Omental fat pad (tissue), 3 donors: ENCODE measurements at regions not wholly inside any gene's neighbourhood (a gene's known extent, or its start where the extent isn't known, plus 50 kb on each side); places are given as distances from the start of the nearest gene placed in this dataset.

Experiments used
- ATAC-seq: fragments of 150-250 bp; one replicate; pipeline ENCODE4 v1.9.1; 2016; ENCODE audit warnings: mild to moderate bottlenecking, moderate library complexity; ENCODE audit not compliant: low FRiP score
- DNase-seq: peaks from one replicate; pipeline ENCODE4 v3.0.0-alpha.2; 2019; ENCODE audit warnings: low spot score
- TF ChIP-seq, protein P1 (sequence below), 3 donors: fragments of 450-650 bp; IDR thresholded peaks; one replicate each; pipeline ENCODE4 v1.5.1; 2016 to 2017; ENCODE audit warnings: antibody characterized with exemption in 3 of 3, mild to moderate bottlenecking in 3 of 3, moderate library complexity in 2 of 3

DNA sequence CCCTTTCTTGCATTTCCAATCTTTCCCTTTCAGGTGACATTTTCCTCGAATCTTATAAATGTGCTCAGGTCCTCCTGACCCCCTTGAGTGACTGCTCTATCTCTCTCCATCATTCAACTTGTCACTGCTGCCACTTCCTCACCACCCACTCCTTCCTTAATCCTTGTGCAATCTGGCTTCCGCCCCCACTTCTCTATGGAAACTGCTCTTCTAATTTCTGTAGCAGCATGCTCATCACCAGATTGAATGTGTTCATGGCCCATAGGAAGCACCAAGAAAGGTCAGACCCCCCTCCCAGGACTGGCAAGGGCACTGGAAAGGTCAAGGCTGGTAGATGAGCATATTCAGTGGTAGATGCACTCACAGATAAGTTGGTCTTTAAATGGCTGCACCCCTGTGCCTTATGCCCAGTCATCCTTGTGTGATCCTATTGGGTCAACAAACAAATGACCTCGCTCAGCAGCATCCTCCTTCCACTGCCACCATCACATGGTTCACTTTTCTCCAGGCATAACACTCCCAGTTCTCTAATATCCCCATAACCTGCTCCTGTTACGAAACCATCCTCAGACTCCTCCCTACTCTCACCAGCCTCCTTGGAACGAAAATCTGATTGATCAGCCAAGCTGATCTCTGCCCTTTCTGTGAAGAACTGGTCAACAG lies 288.5 kb upstream of the POU3F1 start:
- DNase-seq = no peak
- no peak for ATAC-seq
- TF ChIP-seq, protein P1, sequence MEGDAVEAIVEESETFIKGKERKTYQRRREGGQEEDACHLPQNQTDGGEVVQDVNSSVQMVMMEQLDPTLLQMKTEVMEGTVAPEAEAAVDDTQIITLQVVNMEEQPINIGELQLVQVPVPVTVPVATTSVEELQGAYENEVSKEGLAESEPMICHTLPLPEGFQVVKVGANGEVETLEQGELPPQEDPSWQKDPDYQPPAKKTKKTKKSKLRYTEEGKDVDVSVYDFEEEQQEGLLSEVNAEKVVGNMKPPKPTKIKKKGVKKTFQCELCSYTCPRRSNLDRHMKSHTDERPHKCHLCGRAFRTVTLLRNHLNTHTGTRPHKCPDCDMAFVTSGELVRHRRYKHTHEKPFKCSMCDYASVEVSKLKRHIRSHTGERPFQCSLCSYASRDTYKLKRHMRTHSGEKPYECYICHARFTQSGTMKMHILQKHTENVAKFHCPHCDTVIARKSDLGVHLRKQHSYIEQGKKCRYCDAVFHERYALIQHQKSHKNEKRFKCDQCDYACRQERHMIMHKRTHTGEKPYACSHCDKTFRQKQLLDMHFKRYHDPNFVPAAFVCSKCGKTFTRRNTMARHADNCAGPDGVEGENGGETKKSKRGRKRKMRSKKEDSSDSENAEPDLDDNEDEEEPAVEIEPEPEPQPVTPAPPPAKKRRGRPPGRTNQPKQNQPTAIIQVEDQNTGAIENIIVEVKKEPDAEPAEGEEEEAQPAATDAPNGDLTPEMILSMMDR (IDR thresholded peaks at IDR 0.05) = no peak

DNA sequence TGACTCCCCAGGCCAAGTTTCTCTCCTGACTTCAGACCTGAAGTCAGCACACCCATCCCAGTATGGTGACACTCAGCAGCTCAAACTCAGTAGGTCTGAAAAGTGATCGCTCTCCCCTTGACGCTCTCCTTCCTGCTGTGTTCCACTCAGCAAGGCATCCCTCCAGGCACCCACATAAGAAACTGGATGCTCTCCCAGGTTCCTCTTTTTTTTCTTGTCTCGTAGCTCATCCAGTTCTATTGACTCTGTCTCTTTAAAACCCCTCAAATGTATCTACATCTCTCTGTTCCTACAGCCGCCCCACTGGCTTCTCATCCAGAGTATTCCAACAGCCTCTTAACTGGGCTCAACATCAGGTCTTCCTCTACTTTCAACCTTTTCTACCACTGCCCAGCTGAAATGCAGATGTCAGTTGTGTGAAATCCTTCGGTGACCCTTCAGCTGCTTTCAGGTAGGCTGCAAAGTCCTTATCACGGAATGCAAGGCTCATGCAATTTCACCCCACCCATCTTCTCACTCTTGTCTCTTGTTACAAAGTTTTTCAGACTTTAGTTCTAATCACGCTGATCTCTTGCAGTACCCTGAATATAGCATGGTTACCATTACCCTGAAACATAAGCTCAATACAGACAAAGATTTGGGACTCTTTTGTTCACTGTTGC lies 286.2 kb upstream of the POU3F1 start:
- ATAC-seq (no peak), DNase-seq (no peak)
- TF ChIP-seq, protein P1 (IDR thresholded peaks at IDR 0.05) = no peak

DNA sequence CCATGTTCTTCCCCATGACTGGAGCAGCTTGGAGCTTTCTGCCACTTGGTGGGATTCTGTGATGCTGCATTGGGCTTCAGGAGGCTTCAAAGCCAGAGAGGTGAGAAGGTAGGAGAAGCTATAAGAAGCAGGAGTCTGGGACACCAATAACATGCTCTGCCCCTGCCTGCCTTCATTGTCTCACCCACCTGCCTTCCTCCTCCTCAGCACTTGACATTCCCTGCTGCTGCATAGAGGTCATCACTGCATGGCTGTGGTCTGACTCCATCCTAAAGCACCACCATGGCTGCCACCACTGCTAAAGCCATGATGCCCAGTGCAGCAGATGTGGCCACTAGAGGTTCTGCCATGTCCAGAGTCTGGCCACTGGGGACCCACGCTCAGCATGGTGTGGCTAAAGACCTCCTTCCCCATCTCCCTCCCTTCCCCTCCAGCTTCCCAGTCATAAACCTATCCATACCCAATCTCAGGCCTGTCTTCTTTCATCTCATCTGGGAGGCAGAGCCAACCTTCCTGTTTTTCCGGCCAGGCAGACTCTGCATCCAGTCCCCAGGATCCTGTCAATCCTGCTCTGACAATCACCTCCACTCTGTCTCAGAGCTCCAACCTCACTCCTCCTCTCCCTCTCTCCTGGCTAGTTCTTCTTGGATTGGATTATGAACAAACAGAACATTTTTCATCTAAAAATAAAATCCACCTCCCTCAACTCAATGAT lies 285.1 kb upstream of the POU3F1 start:
- ATAC-seq (no peak), DNase-seq (no peak)
- TF ChIP-seq, protein P1 (IDR thresholded peaks at IDR 0.05) = no peak

DNA sequence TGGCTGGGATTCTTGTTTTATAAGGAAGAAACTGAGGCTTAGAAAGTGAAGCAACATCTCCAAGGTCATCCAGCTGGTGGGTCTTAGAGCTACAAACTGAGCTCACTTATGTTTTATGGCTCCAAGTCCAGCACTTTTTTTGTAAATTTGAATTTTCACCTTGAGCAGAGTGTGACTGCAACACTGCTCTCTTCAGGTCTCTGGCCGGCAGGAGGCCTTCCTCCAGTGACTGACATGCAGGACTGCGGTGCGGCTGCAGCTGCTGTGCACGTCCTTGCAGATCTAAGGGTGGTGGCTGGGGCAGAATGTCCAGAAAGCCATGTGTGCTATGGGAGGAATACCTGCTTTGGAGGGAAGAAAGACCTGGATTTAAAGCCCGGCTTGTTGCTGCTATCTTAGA lies 284.2 kb upstream of the POU3F1 start:
- TF ChIP-seq, protein P1 (IDR thresholded peaks at IDR 0.05) = no peak
- no peak for DNase-seq
- no peak for ATAC-seq

DNA sequence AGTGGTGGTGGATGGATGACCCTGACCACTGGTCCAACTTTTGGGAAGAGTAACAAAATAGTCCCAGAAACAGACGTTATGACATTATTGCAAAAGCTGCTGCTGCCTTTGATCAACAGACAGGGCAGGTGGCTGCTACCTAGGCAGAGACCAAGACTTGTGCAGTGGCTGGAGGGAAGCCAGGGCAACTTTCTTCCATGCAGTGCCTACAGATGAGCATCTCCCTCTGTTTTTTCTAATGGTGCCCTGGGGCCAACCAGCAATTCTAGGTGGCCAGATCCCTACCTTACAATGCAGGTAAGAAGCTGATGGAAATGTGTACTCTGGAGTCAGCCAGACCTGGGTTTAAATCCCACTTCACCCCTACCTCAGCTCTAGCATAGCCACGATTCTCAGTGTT lies 283.1 kb upstream of the POU3F1 start:
- no peak for ATAC-seq
- DNase-seq = no peak
- TF ChIP-seq, protein P1 (IDR thresholded peaks at IDR 0.05) = no peak

DNA sequence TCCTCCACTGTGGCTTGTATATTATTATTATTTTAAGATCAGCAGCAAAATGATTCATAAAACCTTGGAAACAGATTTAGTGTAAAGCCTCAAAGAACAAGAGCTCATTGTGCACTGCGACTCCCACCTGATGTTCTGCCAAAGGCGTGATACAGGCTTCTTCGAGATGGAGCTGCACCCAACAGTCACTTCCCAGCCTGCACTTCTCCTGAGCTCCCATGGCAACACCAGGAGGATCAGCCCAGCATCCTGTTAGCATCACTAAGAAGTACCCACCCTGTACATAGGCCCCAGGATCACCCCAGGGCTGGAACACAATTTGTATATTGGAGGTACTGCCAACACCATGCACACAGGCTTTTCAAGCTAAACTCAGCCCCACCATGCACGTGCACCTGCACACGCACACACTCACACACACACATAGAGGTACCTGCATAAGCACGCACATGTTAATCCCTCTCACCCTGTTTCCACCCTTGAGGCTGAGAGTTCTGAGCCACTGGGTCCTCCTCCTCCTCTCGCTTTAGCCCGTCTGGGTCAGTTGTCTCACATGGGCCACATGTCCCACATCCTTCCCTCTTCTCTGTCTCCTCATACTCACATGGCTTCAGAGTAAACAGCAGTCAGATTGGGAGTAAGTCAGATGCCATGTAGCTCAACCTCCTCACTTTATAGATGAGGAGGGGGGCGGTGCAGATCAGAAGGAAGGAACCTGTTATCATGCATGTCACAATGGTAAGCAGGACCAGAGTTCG lies 281.9 kb upstream of the POU3F1 start:
- TF ChIP-seq, protein P1 (IDR thresholded peaks at IDR 0.05) = no peak

More for the DNA sequence above, 281.9 kb upstream of the POU3F1 start:
- DNase-seq (no peak), ATAC-seq (no peak)
